Uterus (tissue), 3 donors: ENCODE measurements at regions not wholly inside any gene's neighbourhood (a gene's known extent, or its start where the extent isn't known, plus 50 kb on each side); places are given as distances from the start of the nearest gene placed in this dataset.

Experiments
- DNase-seq, 2 donors: peaks; one replicate each; pipeline ENCODE4 v3.0.0-alpha.2; 2019 to 2020
- H3K27ac ChIP-seq, 2 donors: fragments of 200-600 bp; sonication (generic); 1 replicate in 1 of 2; 2 replicates in 1 of 2; pipeline ENCODE4 v1.5.1; 2016 to 2018
- H3K27me3 ChIP-seq, 2 donors: fragments of 200-600 bp; sonication (generic); one replicate each; pipeline ENCODE4 v1.5.1; 2018 to 2019; ENCODE audit warnings: control low read depth in 1 of 2
- H3K36me3 ChIP-seq, 2 donors: fragments of 200-600 bp; sonication (generic); one replicate each; pipeline ENCODE4 v1.5.1; 2019; ENCODE audit warnings: control low read depth in 1 of 2
- H3K4me1 ChIP-seq, 2 donors: fragments of 200-600 bp; sonication (generic); one replicate each; pipeline ENCODE4 v1.5.1; 2018 to 2019; ENCODE audit warnings: control low read depth in 1 of 2
- H3K4me3 ChIP-seq, 2 donors: fragments of 200-600 bp; sonication (generic); 1 replicate in 1 of 2; 2 replicates in 1 of 2; pipeline ENCODE4 v1.5.1; 2018 to 2019; ENCODE audit warnings: mild to moderate bottlenecking in 1 of 2
- H3K9me3 ChIP-seq, 2 donors: fragments of 200-600 bp; sonication (generic); one replicate each; pipeline ENCODE4 v1.5.1; 2019; ENCODE audit warnings: control low read depth in 1 of 2
- POLR2A ChIP-seq, 2 donors: fragments of 450-650 bp; IDR thresholded peaks; one replicate each; pipeline ENCODE4 v1.6.1; 2016; ENCODE audit warnings: antibody characterized with exemption in 2 of 2, mild to moderate bottlenecking in 1 of 2, moderate library complexity in 1 of 2
- intact Hi-C: fragments of 100-400 bp; cut with DNase I; formaldehyde crosslinking; loops from one replicate; pipeline ENCODE4 v1.15.1; 2023; ENCODE audit warnings: low total_unique reads
- TF ChIP-seq, protein P1 (sequence below), 4 experiments: fragments of 200-600 bp in 2 of 4; fragments of 450-650 bp in 2 of 4; sonication (generic) in 2 of 4; IDR thresholded peaks; one replicate each; pipeline ENCODE4 v1.5.1; 2016 to 2019; ENCODE audit warnings: antibody characterized with exemption in 4 of 4, mild to moderate bottlenecking in 2 of 4, moderate library complexity in 1 of 4
- donor health status: DM: yes; HTN: yes; CAD: no.

DNA sequence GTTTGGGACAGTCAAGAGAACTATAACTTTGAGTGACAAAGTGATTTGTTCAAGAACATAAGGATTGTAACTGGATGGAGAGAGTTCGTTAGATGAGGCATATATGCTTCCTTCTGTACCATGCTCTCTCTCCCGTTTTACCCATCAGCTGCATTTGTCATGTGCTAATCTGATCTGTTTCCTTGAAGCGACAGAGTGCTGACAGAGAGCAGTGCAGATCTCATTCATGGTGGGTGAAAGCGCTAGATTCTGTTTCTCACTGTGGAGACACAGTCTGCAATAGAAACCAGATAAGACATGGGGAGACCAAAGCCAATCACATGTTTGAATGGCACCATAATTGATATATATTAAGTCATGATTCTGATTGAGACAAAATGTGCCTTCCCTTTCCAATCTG, 456.6 kb upstream of the CELF4 start:
- no peak for DNase-seq
- TF ChIP-seq POLR2A (IDR thresholded peaks at IDR 0.05), result no peak
- H3K27me3 ChIP-seq, result no peaks in the 10 kb centered on the region
- intact Hi-C loops, result no loop called here
- H3K4me1 ChIP-seq, result no peaks in the 10 kb centered on the region
- no peaks in the 10 kb centered on the region for H3K9me3 ChIP-seq
- no peaks in the 10 kb centered on the region for H3K36me3 ChIP-seq
- H3K27ac ChIP-seq, result no peak overlapping the region
- H3K4me3 ChIP-seq, result no peak overlapping the region

DNA sequence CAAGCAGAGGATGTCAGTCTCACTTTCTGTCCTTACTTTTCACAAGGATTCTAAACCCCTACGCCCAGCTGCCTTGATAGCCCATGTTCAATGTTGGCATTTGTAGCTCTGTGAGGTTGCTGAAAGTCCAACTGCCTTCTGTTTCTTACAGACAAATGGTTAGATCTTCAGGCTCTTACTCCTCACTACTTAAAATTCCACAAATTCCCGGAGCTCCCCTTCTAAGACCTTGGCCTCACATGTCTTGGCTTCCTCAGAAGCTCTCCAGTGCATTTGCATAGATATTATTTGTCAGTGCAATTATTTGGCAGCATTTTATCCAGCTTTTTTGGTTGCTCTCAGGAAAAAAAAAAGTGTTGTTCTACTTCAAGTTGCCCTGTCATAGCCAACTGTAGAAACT, 453.7 kb upstream of the CELF4 start:
- Histone ChIP-seq H3K9me3 (no peaks in the 10 kb centered on the region), H3K4me3 (no peak overlapping the region), H3K4me1 (no peaks in the 10 kb centered on the region), H3K27me3 (no peaks in the 10 kb centered on the region), H3K27ac (no peak overlapping the region), H3K36me3 (no peaks in the 10 kb centered on the region)
- no peak for DNase-seq
- intact Hi-C loops, result no loop called here
- TF ChIP-seq, protein P1, sequence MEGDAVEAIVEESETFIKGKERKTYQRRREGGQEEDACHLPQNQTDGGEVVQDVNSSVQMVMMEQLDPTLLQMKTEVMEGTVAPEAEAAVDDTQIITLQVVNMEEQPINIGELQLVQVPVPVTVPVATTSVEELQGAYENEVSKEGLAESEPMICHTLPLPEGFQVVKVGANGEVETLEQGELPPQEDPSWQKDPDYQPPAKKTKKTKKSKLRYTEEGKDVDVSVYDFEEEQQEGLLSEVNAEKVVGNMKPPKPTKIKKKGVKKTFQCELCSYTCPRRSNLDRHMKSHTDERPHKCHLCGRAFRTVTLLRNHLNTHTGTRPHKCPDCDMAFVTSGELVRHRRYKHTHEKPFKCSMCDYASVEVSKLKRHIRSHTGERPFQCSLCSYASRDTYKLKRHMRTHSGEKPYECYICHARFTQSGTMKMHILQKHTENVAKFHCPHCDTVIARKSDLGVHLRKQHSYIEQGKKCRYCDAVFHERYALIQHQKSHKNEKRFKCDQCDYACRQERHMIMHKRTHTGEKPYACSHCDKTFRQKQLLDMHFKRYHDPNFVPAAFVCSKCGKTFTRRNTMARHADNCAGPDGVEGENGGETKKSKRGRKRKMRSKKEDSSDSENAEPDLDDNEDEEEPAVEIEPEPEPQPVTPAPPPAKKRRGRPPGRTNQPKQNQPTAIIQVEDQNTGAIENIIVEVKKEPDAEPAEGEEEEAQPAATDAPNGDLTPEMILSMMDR (IDR thresholded peaks at IDR 0.05), result no peak
- no peak for TF ChIP-seq POLR2A (IDR thresholded peaks at IDR 0.05)

DNA sequence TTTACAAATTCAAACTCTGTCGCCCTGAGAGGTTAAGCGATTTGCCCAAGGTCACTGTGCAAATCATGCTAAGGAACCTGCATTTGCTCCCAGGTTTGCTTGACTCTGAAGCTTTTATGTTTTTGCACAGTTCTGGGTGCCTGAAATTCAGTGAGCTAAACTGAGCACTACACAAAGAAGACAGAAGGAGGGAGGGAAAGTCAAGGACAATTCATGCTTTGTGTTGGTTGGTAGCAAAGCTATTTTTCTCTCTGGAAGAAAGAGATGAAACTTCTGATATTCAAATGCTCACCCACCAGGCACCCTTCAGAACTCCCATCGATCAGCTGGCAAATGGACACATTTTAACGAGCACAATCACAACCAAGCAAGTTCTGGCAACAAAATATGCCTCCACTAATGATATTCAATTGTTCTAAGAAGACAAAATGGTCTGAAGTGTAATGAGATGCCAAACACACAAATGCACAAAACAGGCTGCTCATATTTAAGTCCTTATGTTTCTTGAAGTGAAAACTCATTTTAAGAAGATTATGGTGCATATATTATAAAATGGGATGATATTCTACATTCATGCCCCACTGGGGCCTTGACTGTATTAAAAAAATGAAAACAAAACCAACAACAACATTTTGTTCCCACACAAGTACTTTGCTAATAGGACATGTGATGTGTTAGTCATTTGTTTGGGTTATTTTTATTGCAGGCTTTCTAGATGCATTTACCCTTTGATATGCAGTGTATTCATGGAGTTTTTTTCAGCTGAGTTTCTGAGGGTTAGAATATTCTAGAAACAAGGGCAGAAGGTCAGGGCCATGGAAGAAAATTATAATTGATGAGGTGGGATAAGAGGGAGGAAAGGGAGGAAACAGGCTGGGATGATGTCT, 445.6 kb upstream of the CELF4 start:
- Histone ChIP-seq H3K4me1 (no peaks in the 10 kb centered on the region), H3K27me3 (no peaks in the 10 kb centered on the region), H3K27ac (no peak overlapping the region), H3K36me3 (no peaks in the 10 kb centered on the region), H3K9me3 (no peaks in the 10 kb centered on the region), H3K4me3 (no peak overlapping the region)
- DNase-seq, result no peak
- intact Hi-C loops, result no loop called here
- TF ChIP-seq POLR2A (IDR thresholded peaks at IDR 0.05), result no peak
- TF ChIP-seq, protein P1 (IDR thresholded peaks at IDR 0.05), result no peak

DNA sequence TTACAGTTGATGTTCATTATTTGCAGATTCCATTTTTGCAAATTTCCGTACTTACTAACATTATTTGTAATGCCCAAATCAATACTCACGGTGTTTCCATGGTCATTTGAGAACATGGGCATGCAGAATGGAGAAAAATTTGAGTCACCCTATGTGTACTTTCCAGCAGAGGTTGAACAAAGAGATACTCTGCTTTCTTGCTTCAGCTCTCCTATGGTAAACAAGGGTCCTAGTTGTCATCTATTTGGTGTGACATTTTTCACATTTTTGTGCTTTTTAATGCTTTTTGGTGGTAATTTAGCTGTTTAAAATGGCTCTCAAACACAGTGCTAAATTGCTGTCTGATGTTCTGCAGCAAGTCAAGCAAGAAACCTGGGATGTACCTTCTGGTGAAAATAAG, 444.4 kb upstream of the CELF4 start:
- no peak for DNase-seq
- no peaks in the 10 kb centered on the region for H3K4me1 ChIP-seq
- no peak overlapping the region for H3K4me3 ChIP-seq
- intact Hi-C loops, result no loop called here
- H3K9me3 ChIP-seq, result no peaks in the 10 kb centered on the region
- no peaks in the 10 kb centered on the region for H3K27me3 ChIP-seq
- TF ChIP-seq, protein P1 (IDR thresholded peaks at IDR 0.05), result no peak
- TF ChIP-seq POLR2A (IDR thresholded peaks at IDR 0.05), result no peak
- H3K27ac ChIP-seq, result no peak overlapping the region
- no peaks in the 10 kb centered on the region for H3K36me3 ChIP-seq

DNA sequence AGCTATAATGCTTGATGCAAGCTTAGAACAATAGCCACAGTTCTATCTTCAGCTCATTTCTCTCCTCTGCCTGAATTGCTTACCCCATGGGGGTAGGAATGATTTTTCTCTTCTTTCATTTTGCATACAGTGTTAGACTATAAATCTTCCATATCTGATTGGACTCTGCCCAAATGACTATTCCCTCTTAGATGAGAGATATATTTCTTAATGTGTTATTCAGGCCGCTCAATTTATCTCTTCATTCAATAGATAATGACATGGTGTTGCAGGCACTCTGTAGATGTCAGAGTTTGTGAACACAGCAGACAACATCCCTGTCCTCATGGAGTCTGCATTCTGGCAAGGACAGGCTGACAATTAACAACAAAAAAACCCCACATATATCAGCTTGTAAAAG, 443.7 kb upstream of the CELF4 start:
- no peaks in the 10 kb centered on the region for H3K4me1 ChIP-seq
- H3K27ac ChIP-seq, result no peak overlapping the region
- no peaks in the 10 kb centered on the region for H3K36me3 ChIP-seq
- H3K9me3 ChIP-seq, result no peaks in the 10 kb centered on the region
- no peak overlapping the region for H3K4me3 ChIP-seq
- intact Hi-C loops, result no loop called here
- H3K27me3 ChIP-seq, result no peaks in the 10 kb centered on the region
- no peak for TF ChIP-seq POLR2A (IDR thresholded peaks at IDR 0.05)
- TF ChIP-seq, protein P1 (IDR thresholded peaks at IDR 0.05), result no peak
- no peak for DNase-seq
